Stomach (tissue), 4 donors: ENCODE measurements at regions not wholly inside any gene's neighbourhood (a gene's known extent, or its start where the extent isn't known, plus 50 kb on each side); places are given as distances from the start of the nearest gene placed in this dataset.

ENCODE experiments used
- CTCF ChIP-seq, 7 experiments: fragments of 450-650 bp in 4 of 7; fragments of 200-600 bp in 3 of 7; sonication (generic) in 3 of 7; IDR thresholded peaks; one replicate each; pipeline ENCODE4 v1.5.1; 2016 to 2019; ENCODE audit warnings: antibody characterized with exemption in 7 of 7, control low read depth in 2 of 7, mild to moderate bottlenecking in 1 of 7
- EP300 ChIP-seq: sonication (generic); formaldehyde crosslinking; IDR thresholded peaks from one replicate; pipeline ENCODE4 v1.6.1; 2017; ENCODE audit warnings: antibody characterized with exemption
- POLR2A ChIP-seq, 4 donors: fragments of 450-650 bp; IDR thresholded peaks; one replicate each; pipeline ENCODE4 v1.6.1; 2016; ENCODE audit warnings: antibody characterized with exemption in 4 of 4, control low read depth in 2 of 4, mild to moderate bottlenecking in 1 of 4, moderate library complexity in 1 of 4

- TF ChIP-seq POLR2A (IDR thresholded peaks at IDR 0.05) (no peak), CTCF (IDR thresholded peaks at IDR 0.05) (no peak), EP300 (no peak)
These were observed 287.0 kb downstream of the GPATCH2 start for GRCh38 chr1:217343907-217344306.
